ENCODE measurements at regions not wholly inside any gene's neighbourhood (a gene's known extent, or its start where the extent isn't known, plus 50 kb on each side); places are given as distances from the start of the nearest gene placed in this dataset.

DNA sequence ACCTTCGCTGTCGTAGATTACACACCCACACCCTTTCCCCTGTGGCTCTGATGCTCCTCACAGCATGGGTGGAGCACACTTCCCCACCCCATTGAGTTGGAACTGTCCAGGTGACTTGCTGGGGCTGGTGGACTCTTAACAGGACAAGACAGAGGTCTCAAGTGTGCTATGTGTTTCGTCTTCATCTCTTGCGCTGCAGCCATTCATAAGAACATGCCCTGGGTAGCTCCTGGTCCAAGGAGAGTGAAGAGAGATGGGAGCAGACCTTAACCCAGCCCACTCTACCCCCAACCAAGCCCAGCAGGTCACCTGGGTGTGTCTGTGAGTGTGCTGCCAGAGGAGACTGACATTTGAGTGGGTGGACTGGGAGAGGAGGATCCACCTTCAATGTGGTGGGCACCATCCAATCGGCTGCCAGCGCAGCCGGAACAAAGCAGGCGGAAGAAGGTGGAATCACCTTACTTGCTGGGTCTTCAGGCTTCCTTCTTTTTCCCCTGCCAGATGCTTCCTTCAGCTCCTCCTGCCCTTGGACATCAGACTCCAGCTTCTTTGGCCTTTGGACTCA is 112.4 kb downstream of the HTR5A start:
- DNase-seq, result no peak

DNA sequence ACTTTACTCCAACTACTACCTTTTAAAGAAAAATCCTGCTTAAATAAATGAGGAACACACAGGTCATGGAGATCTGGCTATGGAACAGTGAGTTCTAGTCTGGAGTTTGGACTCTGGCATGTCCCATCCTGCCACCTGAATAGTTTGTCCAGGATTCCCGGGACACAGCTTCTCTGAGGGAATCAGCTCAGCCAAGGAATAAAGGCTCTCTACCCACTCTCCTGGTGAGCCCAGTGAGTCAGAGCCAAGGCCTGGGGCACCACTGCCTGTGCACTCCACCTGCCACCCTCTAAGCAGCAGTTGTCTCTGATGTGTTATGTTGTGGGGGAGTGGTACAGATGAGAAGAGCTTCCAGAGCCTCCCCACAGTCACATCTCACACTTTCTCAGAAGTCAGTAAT is 113.5 kb downstream of the HTR5A start:
- no peak for DNase-seq

DNA sequence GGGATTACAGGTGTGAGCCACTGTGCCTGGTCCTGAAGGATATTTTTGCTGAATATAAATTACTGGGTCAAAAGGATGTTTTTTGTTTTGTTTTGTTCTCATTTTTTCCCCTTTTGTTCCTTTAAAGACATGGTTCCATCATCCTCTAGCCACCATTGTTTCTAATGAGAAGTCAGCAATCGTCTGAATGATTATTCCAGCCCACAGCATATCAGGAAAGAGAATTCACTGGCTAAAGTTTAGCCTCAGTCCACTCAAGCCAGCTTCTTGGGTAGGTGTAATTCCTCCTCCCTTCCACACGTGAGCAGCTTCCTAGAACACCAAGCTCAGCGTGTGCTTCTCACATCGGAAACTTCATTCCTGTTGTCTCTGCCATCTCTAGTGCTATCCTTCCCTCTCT is 112.8 kb upstream of the INSIG1 start:
- no peak for DNase-seq

DNA sequence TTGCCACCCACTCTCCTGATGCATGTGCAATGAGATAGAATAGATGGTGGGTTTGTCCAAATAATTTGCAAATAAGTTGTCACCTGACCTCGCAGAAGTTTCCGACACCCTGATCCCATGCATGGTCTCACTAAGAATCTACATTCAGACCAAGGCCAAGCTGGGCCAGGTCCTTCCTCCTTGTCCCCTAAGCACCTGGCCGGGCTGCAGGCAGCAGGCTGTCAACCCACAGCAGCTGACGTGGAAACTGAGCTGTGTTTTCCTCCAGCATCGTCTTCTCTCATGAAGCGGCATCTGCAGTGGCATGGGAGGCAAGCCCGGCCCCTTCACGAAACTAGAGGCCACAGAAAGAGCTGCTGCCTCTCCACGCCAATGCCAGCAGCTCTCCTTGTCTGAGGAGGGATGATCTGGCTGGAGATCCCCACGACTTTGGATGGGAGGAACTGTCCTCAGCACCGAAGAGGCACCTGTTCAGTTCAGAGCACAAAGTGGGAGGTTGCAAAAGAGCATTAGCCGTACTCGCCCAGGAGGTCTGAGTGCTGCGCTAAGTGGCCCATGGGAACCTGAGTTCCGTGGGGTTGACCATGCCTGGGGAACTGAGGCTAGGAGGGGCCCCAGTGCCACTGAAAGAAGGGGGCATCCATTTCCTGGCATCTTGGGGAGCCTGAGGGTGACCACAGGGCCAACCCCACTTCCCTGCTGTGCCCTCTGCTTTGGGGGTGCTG is 110.5 kb upstream of the INSIG1 start:
- no peak for DNase-seq

DNA sequence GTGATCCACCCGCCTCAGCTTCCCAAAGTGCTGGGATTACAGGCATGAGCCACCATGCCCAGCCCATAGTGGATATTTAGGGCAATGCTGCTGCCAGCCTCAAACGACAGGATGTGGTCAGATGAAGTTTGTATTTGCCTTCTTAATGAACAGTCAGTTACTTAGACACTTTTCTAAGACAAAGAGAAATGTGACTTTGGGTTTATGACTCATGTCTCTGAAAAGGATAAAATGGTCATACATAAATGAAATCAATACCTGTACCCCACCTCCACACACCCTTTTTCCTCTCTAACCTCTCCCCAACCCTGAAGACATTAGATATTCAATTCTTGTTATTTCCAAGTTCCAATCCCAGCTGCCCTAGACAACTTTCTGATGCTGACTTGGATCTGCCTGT is 109.3 kb upstream of the INSIG1 start:
- DNase-seq, result no peak

DNA sequence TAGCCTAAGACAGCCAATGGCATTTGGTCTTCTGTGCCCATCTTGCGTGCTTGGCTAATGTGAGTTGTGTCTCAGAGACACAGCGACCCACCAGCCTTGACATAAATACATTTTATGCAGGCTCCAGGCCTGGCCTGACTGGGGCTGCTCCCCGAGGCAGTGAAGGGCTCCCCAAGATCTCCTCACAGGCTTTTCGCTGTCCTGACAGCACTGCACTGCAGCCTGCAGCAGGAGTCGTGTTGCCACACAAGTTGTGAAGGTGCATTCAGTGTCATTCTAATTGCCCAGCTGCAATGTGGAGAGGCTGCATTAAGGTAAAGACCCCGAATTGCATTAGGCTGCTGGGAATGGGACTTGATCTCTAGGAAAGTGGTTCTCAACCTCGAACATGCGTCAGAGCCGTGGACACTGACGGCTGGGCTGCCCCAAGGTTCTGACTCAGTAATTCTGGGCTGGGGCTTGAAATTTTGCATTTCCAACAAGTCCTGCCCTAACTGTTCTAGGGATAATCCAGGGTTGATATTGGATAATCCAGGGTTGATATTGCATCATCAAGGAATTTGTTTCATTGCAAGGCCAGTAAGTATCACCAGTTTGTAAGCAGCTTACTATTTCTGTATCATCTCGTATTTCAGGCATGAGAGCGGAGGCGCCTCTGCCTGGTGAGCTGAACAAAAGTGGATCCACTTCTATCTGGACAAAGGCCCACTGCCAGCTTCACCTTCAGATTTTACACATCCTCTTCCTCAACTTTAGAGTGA is 108.7 kb upstream of the INSIG1 start:
- no peak for DNase-seq

DNA sequence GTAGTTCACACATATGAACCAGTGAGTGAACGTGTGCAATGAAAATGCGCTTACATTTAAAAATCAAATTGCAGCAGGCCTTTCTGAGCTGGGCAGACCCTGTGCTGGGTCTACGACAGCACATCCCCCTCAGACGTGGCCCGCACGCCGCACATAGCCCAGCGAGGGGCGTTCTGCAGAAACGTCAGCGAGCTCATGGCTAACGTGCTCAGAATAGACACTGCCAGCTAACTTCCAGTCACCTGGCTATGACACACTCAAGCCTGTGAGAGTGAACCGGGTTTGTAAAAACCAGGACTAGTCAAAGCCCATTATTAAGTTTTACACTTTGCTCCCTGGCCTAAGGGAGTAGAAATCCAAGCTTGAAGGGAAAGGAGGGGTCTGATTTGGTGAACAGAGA is 108.1 kb upstream of the INSIG1 start:
- DNase-seq, result no peak

DNA sequence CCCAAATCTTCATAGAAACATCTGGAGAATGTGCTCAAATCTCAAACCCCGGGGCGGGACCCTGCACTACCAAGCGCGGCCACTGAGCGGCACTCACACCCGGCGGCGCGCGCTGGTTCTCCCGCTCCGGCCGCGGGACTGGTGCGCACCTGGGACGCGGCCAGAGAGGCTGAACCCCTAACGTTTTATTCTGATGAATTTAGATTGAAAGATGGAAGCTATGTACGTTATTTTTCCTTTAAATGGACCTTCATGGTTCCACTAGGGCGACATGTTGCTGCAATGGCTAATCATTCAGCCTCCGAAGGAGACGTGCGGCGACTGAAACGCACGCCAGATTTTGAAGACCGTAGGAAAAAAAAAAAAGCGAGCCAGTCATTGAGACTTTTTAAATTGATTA is 107.0 kb upstream of the INSIG1 start:
- DNase-seq, result no peak

DNA sequence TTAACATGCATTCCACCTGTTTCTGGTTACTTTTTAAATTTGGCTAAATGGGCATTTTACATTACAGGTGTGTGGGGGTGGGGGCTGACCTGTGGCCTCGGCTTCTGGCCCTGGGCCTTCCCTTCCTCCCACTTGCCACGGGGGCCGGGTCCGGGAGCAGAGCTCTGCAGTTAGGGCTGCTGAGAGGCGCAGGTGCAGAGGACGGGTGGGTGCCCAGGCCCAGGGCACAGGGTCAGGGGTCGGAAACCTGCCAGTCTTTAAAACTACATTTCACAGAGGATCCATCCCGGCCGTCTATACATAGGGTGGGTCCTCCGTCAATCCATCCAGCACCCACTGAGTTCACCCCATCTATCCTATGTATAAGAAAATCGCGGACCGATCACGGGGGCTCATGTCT is 106.5 kb upstream of the INSIG1 start:
- no peak for DNase-seq

DNA sequence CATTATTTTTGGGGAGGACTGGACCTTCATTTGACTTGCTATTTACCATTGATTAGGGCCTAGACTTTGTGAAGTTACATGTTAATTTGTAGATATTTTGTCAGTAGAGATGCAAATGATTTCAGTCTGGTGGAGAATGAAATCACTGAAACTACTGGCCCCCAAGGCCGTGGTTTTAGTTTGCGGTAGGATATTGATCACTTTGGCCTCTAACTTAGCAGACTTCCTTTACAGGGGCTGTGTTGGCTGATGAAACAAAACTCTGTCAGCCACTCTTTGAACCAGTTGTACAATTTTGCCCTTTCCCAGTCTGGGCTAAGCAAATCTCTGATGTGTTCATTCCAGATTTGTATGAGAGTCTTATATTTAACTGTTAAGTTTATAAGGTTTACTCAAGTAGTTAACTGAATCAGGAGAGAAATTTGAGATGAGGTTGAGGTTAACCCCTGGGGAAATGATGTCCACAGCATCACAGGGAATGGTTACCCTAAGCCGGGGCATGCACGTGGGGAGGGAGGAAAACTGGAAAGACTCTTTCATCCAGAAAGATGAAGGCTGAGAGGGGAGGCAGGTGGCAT is 105.7 kb upstream of the INSIG1 start:
- no peak for DNase-seq

DNA sequence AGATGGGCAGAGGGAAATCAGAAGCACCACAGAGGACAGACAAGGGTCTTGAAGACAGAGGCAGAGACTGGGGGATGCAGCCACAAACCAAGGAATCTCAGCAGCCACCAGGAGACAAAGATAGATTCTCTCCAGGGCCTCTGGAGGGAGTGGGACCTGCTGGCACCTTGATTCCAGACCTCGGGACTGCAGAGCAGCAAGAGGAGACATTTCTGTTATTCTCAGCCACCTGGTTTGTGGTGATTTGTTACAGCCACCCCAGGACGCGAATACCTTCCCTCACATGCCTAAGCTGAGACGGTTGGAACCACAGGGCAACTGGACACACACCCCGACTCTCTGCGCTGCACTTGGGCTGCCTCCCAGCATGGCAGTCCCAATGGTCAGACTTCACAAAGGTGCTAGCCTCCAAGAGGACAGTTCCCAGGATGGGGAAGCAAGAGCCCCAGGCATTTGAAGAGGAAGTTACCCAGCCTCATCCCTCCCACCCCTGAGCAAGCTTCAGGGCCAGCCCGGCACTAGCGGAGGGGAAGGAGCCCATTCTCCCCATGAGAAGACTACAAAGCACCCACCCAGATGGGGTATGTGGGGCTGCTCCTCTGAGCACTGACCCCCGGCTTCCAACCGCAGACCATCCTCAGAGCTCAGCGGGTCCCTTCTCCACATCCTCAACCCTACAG is 104.6 kb upstream of the INSIG1 start:
- DNase-seq, result no peak

DNA sequence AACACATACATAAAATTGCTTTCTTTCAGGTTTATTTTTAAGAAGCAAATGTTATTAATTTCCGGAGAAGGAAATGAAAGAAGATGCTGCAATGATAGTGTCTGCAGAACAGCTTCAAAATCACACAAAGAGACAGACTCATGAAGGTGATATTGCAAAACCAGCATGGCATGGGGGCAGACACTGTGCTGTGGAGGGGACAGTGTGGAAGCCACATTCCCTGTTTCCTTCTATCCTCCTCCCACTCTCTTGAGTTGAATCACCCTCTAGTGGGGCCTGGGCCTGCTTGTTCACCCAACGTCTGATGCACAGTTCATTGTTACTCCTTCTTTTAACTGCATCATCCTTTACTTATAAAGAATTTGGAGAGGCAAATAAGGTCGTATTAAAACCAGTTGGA is 104.0 kb upstream of the INSIG1 start:
- no peak for DNase-seq

DNA sequence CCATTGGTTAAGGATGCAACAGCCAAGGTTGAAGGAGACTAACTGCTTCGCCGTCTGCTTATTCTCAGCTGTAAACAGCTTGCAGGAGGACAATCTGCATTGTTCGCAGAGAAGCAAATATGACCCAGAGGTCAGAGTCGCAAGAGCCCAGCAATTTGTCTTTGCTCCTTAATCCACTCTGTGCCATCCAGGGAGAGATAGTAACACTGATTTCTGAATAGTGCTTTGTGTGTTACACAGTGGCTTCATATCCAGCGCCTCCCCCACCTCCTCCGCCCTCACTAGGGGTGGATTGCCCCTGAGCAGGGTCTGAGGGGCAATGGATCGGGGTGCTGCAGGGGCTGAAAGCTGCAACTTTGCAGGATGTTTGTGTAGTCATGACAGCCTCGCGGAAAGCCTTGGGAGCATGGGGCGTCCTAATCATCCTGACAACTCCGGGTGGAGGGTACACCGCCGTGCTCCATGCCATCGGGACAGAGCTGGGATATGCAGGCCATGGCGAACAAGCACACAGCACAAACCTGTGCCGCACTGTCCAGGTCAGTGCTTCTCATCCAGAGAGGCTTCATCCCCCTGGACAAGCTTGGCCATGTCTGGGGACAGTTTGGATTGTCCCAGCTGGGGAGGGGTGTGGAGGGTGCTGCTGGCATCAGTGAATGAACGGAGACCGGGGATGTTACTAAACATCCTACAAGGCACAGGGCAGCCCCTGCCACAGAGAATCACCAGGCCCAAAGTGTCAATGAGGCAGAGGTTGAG is 103.1 kb upstream of the INSIG1 start:
- DNase-seq, result no peak

DNA sequence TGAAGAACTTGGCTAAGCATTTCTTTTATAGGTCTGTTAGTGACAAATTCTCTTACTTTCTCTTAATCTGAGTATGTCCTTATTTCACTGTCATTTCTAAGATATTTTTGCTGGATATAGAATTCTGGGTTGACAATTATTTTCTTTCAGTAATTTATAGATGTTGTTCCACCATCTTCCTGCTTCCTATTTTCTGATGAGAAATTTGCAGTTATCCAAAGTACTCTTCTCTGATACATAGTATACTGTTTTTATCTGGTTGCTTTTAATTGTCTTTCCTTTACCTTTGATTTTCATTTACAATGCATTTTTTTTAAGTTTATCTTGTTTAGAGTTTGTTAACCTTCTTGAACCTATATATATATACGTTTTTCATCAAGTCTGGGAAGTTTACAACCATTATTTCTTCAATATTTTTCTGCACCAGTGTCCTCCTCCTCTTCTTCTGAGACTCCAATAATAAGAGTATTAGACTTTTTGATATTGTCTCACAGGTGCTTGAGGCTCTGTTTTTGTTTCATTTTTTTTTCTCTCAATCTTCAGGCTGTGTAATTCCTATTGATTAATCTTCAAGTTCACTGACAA is 101.6 kb upstream of the INSIG1 start:
- no peak for DNase-seq

DNA sequence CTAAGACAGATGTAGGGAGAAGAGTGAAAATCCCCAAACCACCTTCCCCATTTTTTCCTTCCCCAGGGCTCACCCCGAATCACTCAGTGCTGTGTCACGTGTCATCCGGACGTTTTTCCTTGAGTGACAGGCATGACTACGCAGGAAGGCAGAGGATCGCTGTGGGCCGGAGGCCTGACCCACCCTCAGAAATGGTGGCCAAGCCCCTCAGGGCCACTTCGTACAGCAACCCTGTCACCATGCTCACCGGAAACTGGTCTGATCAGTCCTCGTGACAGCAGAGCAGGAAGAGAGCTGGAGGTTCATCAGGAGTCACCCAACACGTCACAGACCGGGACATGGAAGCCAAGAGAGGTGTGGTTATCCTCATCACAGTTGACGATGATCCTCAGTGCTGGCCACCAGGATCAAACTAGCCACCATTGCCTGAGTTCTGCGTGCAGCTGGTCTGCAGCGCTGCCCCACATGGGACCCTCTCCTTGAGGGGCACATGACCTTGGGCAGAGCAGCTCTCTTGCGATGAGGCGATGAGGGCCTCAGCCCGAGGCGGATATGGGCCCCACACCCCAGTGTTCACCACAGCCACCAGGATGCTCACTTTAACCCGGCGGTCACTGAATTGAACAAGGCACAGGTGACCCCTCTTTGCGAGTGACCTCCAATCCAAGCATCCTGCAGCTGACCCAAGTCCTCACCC is 99.3 kb upstream of the INSIG1 start:
- no peak for DNase-seq

DNA sequence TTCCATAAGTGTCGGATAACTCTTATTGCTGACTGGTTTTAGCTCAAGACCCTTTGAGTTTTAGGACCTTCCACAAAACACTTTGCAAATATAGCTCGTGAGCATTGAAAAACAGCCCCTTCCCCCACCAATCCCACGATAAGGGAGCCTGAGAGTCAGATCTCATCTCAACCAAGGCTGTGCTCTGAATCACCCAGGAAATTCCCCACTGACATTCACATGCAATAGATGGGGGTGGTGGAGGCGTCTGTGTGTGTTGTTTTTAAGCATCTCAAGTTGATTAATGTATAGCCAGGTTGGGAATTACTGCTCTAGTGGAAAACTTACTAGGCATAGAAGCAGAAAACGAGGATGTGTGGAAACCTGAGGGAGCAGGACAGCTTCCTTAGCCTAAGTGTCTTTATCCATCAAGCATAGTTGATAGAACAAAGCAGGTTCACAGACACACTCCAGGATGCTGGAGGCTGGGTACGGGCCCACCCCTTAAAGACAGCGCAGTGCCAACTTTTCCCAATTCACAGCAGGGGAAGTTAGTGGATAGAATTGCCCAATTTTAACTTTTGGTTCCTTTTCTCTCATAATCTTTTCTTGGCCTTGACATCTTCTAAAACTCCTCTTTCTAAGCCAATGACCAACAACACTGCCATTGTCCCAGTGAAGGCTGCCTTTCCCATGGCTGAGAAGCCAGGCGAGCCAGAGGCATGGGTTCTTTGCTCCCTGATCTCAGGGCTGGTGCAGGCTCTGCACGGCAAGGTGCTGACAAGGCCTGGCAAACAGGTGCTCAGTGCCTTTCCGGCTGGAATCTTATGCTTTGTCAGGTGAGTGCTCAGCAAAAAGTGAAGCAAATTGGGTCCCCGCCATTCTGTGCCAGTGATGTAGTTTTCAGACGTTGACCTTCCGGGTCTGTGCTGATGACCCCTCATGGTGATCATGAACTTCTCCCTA is 98.5 kb upstream of the INSIG1 start:
- no peak for DNase-seq

DNA sequence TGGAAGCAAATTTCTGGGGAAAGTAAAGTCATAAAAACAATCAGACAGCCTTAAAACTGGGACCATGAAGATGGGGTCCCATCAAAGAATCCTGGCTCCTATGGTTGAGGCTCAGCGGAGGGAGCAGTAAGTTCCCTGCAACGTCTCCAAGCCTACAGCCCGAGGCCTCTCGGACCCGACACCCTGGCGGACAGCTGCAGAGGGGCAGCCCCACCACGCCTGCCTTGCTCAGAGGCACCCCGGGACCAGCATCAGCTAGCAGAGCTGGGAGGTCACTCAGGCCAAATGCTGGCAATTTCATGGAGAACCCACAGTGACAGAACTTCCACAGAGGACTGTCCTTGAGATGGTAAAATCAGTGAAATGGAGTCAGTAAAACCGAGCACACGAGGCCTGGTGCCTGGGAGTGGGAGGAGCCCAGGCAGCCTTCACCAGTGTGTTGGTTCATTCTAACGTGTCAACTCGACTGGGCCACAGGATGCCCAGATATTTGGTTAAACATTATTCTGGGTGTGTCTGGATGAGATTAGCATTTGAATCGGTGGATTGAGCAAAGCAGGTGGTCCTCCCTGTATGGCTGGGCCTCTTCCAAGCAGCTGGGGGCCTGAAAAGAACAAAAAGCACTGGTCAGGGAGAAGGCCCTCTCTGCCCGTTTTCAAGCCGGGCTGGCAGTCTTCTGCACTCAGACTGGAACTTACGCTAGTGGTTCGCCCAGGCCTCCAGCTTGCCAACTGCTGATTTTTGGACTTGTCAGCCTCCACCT is 96.2 kb upstream of the INSIG1 start:
- no peak for DNase-seq

DNA sequence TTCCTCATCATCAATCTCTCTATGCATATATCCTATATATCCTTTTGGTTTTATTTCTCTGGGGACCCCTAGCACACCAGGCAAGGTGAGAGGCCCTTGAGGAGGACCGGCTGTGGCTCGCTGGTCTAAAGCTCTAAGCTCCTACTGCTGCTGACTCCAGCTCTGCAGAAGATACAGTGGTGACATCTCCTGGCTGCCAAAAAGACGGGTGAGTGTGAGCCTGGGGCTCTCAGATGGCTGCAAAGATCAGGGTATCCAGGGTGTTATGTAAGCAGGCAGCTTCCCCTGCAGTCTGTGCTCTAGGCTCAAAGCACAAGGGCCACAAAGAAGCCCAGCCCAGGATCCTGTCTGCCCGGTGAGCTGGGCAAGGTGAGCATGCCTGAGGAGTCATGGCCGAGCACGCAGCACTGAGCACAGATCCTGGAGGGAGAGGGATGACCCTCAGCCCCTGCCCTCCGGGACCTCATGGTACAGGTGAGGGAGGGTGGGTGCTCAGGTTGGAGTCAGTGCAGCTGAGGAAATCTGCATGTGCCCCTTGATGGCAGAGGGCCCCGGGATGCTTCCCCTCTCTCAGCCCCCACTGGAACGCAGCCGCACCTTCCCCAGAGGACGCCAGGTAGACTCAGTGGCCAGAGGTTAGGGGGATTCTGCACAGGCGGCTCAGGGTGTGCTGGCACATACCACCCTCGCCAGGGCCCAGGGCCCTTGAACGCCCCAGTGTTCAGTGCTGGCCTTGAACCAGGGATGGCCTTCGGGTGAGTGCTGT is 95.4 kb upstream of the INSIG1 start:
- no peak for DNase-seq
